ENCODE measurements at regions not wholly inside any gene's neighbourhood (a gene's known extent, or its start where the extent isn't known, plus 50 kb on each side); places are given as distances from the start of the nearest gene placed in this dataset.

- no peak for TF ChIP-seq CTCF (IDR thresholded peaks at IDR 0.05)
- no peak for TF ChIP-seq POLR2A (IDR thresholded peaks at IDR 0.05)
Measured at GRCh38 chr2:429142-429541, 141.3 kb upstream of the ALKAL2 start.
